Left lobe of liver (tissue), 2 donors: ENCODE measurements at regions not wholly inside any gene's neighbourhood (a gene's known extent, or its start where the extent isn't known, plus 50 kb on each side); places are given as distances from the start of the nearest gene placed in this dataset.

Experiments
- ATAC-seq: fragments of 200-7000 bp; cut with Tn5 transposase; one replicate; pipeline ENCODE4 v1.9.1; 2020; ENCODE audit warnings: mild to moderate bottlenecking, moderate library complexity
- DNase-seq: peaks from one replicate; pipeline ENCODE4 v3.0.0-alpha.2; 2020; ENCODE audit warnings: low spot score
- donor health status: DM: no; HTN: no; CAD: no; lungs with moderate emphysema.
- donor health status: DM: no; HTN: yes; CAD: no.

DNA sequence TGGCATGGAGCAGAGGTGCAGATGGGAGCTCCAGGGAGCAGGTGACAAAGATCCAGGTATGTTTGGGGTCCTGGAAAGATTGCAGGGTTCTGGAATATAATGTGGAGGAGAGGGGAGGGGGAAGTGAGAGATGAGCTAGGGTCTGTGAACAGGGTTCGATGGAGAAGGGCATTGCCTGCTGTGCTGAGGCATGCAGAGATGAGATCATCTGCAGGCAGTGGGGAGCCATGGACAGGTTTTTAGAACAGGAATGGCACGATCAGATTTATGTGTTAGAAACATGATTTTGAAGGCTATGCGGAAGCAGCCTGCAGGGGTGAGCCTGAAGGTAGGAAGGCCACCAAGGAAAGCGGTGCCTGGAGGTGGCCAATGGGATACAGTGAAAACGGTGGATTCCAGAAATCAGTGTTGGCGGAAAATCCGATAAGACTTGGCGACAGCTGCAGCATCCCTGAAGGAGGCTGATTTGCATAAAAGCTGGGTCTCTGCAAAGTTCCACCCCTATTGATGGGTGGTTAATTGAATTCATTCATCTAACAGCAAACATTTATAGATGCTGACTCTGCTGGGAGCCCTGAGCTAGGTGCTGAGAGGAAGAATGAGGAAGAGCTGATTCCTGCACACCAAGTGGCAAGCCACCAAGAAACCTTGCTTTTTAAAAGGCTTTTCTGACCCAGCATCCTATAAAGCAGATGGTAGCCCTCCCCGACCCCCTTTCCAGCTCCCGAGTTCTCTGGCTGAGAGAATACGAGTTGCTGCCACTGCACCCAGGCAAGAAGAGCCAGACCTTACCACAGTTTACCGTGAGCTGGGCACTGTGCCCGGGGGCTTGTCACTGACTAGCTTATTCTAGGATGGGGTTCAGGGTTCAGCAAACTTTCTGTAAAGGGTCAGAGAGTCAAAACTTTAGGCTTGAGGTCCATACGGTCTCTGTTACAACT is 139.2 kb upstream of the SMIM23 start:
- ATAC-seq (no peak), DNase-seq (no peak)

DNA sequence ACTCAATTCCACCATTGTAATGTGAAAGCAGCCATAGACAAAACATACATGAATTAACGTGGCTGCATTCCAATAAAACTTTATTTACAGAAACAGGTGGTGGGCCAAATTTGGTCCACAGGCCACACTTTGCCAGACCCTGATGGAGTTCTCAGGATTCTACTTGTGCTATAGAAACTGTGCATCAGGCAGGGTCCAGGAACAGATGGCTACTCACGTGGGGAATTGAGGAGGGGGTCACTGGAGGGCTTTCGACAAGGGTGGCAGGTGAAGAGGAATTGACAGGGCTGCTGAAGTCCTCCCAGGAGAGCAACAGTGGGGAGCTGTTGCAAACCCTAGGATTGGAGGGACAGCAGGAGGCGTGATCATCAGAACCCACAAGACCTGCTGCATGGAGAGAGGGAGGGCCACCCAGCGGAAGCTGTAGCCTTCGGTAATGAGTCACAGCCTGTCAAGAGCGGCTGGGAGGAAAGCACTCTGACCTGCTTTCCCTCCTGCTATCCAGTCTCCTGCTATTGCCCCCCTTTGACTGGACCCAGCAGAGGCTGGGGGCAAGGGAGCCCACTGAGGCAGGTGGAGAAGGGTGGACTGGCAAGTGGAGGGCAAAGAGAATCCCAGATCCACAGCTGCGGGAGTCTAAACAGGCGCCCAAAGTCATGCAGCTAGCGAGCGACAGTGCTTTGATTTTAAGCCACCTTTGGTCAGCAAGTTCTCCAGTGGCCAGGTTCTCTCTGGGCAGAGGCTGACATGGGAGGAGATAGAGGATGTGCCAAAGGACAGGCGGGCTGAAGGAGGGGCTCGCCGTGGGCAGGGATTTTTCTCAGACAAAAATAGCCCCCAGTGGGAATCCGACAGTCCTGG is 138.3 kb upstream of the SMIM23 start:
- ATAC-seq (peak; percentile 79), DNase-seq (no peak)

DNA sequence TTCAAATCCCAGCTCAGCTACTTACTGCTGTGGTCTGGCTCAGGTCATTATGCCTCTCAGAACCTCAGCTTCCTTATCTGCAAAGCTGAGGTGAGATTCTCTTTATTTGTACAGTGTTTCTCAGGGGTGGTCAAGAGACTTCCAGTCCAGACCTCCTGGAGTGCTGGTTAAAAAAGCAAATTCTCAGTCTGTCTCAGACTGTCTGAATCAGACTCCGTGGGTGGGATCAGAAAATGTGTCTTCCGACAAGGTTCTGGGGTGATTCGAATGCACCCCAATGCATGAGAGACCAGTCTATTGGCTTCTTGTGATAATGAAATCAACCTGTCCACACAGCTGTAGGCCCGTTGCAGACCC is 137.7 kb upstream of the SMIM23 start:
- DNase-seq, result no peak
- no peak for ATAC-seq

DNA sequence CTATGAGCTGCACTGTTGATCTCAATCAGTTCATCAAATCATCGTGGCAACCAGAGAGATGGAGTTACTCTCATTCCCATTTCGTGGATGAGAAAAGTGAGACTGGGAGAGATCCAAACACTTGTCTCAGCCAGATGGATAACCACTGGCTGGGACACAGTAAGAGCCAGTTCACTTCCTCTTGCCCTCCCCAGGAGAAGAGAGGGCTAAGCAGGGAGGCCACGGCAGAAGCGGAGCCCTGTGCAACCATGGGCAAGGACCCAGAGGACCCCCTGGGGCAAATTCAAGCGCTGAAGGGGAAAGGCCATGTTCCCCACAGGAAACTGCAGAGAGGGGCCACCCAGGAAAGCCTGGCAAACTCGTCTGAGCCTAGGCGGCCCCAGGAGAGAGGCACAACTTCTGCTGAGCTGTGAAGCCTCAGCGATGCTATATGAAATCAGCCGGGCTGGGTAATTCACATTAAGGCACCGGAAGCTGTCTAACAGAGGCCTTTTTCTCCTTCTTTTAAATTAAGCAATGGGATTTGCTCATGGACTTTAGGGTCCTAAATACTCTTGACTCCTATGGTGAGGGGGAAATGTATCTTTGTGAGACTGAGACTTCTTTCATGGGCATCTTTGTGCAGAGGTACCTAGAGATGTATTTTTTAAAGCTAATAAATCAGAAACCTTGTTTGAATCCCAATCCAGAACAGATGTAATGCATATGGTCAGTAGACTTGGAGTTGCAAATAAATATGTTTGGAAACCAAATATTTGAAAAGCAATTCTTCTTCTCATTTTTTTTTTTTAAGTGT is 137.1 kb upstream of the SMIM23 start:
- no peak for ATAC-seq
- DNase-seq, result no peak

DNA sequence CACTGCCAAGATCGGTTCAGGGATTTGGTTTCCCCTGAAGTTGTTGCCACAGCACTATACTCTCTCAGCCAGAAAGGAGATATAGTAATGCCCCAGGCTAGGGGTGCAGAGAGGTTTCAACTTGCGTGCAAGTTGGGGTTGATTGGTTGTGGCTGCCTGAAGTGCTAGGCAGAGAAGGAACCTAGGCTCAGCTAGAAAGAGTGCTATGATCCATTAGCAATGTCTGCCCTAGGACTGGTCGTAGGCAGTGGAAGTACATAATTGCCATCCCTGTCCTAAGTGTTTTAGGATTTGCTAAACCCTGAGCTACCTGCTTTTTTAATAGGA is 136.6 kb upstream of the SMIM23 start:
- no peak for ATAC-seq
- DNase-seq, result no peak

DNA sequence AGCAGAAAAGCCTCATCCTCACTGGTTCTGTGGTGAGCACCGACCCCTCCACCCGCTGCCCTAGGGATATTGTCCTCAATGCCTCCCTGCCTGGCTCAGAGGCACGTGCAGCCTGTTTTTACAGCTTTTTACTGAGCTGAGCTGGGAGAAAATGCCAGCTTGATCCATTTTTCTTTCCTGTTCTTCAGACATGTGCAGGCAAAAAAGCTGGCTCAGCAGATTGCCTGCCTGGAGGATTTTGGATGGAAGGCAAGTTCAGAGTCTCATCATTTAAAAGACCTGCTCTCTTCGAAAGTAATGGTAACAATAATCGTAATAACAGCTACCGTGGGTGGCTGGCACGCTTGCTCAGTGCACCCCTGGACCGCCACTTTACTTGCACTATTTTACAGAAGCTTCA is 135.0 kb upstream of the SMIM23 start:
- ATAC-seq, result no peak
- DNase-seq, result no peak

DNA sequence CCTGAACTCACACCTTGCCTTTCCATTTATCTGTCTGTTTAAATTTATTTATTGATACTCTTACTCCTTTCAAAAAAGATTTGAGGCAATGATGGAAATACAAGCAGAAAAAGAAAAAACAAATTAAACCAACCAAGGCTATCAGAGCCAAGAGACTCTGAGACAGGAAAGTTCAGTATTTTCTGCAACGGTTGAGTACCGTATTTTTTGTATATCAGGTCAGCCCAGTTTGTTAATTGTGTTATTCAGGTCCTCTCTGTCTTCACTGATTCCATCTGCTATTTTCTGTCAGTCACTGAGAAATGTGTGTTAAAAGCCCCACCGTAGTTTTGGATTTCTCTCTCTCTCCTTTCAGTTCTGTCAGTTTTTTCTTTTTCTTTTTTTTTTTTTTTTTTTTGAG is 134.5 kb upstream of the SMIM23 start:
- ATAC-seq, result no peak
- no peak for DNase-seq

DNA sequence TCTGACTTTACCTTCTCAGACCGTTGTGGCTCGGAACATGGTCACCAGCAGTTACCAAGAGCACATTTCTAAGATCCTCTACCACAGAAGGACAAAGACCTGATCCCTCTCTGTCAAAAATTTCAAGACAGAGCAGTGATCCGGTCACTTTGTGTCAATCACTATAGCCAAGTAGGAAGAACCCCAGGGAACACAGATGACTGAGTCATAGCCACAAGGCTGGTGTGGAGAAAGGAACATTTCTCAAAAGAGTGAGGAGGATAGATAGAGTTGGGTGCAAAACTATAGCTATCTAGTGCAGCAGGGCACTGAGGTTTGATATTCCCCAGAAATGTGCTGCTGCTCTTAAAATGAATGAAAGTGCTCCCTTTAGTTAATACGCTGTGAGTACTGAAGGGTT is 130.7 kb upstream of the SMIM23 start:
- ATAC-seq (no peak), DNase-seq (no peak)

DNA sequence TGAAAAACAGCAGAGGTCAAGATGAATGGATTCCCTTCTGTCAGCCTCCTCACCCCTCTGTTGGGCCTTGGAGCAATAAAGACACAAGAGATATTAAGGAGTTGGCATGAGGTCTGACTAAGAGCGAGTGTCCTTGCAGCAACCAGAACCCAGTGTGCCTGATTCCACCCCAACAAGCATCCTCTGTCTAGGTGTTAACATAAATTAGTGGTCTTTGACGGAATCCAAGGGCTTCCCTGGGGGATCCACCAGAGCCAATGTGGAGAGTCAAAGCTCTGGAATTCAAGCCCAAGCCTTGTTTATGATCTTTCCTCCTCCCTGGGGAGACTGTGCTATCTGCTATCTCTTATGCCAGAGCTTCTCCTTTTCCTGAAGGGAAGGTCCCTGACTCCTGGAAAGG is 128.1 kb upstream of the SMIM23 start:
- no peak for DNase-seq
- ATAC-seq, result no peak

DNA sequence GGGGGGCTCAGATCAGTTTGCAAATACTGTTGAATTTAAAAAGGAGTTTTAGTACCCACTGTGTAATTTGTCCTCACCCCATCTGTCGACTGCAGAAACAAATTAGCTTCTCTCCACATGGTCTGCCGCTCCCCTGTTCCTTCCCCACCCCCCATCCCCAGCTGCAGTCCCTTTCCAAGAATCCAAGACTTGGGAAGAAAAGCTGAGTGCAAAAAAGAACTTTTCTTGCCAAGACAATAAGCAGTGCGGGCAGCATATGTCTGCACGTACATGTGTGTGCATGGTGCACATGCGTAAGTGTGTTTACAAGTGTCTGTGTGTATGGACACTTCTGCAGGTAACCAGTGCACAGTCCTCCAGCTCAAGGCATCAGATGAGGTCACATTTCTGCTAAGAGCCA is 125.7 kb upstream of the SMIM23 start:
- DNase-seq (no peak), ATAC-seq (no peak)

DNA sequence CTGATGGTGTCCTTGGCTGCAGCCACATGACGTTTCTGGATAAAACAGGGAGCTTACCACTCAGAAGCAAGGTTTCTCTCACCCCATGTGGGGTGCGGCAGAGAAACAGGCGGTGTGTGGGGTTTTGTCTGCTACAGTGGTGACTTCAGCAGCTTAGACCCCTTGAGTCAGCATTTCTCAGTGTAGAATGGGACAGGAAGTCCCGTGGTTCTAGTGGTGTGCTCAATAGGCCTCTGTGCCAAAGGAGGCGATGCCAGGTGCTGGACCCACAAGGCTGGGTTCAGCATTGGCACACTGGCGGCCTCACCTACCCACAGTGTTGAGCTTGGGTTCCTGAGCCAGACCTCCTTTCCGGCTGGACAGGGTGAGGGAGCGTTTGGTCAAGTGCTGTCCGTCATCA is 125.2 kb upstream of the SMIM23 start:
- no peak for ATAC-seq

DNA sequence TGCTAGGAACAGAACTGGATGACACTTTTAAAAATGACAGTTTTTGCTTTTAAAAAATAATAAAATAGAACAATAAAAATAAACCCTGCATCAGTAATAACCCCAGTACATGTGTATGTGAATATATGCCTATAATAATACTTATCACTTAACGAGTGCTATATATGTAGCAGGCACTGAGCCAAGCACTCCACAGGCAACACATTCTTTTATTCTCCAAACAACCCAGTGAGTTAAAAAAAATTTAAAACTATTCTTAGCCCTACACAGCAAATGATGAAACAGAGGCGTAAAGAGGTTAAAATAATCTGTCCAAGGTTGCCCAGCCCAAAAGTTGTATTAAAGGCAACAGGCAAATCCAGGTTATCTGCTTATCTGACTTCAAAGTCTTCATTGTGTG is 124.5 kb upstream of the SMIM23 start:
- DNase-seq (no peak), ATAC-seq (no peak)

More for the DNA sequence above, 125.2 kb upstream of the SMIM23 start:
- no peak for DNase-seq

DNA sequence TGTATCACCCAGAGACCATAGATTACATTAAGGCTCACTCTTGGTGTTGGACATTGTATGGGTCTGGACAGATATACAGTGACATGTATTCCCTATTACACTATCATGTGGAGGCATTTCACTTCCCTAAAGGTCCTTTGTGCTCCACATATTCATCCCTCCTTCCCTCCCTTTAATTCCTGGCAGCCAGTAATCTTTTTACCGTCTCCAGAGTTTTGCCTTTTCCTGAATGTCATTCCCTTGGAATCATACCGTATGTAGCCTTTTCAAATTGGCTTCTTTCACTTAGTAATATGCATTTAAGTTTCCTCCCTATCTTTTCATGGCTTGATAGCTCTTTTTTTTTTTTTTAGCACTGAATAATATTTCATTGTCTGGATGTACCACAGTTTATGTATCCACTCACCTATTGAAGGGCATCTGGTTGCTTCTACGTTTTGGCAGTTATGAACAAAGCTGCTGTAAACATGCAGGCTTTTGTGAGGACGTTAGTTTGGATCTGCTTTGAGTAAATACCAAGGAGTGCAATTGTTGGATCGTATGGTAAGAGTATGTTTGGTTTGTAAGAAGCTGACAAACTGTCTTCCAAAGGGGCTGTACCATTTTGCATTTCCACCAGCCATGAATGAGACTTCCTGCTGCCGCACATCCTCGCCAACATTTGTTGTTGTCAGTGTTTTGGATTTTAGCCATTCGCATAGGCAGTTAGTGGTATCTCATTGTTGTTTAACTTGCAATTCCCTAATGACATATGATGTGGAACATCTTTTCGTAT is 122.1 kb upstream of the SMIM23 start:
- no peak for DNase-seq
- ATAC-seq, result no peak

DNA sequence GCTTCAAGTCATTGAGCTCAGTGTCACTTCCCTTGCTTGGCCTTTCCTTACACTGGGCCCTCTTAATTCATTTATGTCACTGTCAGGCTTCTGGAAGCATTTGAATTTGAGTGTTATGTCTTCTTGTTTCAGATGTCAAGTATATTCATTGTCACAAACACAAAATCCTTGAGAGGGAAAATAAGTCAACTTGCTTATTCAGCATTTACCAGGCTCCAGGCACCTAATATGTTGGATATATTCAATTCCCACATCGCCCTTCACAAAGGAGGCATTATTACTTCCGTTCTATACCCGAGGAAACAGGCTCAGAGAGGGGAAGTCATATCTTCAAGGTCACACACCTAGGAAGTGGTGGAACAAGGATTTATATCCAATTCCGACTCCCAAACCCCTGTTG is 121.1 kb upstream of the SMIM23 start:
- DNase-seq (no peak), ATAC-seq (no peak)

DNA sequence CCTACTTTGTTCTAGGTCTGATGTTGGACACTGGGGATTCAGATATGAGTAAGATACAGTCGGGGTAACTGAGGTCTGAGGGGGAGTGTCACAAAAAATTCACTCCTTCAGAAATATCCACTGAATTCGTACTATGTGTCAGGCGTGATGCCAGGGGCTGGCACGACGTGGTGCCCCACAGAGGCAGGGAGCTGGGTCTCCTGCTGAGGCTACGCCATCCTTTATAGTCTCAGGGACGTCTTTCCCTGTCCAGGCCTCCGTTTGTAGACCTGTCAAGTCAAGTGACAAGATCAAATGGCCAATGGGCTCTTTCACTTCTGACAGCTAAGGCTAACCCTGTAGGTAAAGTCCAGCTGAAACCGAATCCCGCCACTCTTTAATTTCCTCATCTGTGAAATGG is 118.8 kb upstream of the SMIM23 start:
- ATAC-seq, result no peak

DNA sequence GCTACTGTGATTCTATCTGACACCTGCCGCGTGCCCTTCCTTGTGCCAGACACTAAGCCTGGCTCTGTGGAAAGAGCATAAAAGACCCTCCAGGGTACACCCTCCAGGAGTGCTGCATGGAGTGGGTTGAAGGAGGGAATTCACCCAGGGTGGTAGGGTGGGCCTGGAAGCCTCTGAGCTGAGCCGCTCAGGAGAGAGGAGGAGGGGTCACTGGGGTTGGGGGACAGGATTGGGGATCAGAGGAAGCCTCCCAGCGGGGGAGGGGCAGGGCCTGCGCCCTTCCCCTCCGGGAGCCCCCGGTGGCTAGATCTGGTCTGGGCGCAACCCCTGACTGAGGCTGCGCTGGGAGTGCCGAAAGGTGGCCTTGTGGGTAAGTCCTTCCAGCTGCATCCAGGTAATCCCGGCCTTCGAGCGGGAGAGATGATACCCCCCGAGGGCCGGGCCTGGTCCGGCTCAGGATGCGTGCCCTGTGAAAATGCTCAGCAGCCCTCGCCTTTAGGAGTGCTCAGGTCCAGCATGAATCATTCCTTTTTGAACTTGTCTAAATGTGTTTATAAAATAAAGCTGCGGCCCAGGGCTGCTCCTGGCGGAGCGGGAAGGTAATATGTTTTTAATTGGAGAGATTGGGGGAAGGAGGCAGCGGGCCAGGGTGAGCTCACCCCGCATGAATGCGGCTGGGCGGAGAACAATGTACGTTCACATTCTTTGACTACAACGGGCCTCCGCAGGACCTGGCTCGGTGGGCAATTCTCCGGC is 118.1 kb upstream of the SMIM23 start:
- ATAC-seq (no peak), DNase-seq (no peak)

More for the DNA sequence above, 118.8 kb upstream of the SMIM23 start:
- no peak for DNase-seq

DNA sequence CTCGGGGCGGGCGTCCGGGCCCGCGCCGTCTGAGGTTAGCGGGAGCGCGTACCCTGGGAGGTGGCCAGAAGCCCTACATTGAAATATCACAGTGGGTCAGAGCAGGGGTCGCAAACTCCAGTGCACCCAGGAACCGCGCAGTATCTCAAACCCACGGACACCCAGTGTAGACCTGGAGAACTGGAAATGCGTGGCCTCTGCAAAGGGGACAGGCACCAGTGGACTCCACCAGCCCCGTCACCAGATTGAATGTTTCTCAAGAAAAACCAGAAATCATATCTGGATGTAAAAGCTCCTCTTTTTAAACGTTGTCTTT is 117.6 kb upstream of the SMIM23 start:
- DNase-seq (no peak), ATAC-seq (no peak)

DNA sequence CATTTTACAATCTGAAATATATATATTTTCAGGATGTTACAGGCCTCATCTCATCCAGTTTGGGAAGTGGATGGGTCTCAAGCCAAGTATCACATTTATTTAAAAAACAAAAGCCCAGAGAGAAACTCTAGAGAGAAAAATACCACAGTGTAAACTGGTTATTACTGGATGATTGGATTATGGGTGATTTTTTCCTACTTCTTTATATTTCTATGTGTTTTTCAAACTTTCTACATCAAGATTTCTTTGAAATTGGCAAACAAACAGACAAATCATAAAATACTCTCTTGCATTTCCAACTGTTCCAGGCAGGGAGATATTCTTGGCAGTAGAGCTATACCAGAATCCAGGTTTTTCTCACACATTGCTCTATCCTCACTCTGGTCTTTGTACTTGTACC is 116.0 kb upstream of the SMIM23 start:
- DNase-seq (no peak), ATAC-seq (no peak)

DNA sequence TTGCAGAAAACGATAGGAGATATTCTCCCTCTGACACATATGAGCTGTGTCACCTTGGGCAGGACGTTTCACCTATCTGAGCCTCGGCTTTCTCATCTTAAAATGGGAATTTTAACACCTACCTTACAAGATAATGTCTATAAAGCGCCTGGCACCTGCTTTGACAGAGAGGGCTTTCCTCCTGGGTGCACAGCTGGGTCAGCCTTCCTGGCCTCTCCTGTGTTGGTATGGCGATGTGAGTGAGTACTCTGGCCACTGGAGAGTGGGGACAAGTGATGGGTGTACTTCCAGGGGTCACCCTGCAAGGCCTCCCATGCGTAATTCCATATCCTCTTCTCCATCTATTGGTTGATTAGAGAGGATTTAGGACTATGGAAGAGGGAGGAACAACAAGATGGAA is 113.1 kb upstream of the SMIM23 start:
- ATAC-seq, result no peak
- DNase-seq, result no peak

DNA sequence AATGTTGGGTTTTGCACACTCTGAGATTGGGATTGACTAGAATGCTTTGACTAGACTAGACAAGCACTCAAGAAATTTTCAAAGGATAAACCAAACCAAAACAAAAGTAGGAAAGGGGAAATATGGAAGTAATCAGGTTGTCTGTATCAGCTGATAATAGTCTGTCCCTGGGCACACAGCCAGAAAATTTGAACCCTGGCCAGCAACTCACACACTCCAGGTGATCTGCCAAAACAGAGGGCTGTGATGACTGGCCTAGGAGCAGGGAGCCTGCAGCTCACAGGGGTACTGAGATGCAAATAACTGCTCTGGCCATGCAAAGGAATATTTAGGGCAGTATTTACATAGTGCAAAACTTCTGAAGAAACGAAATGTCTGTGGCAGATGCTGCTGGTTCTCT is 112.3 kb upstream of the SMIM23 start:
- ATAC-seq, result peak; percentile 66
- DNase-seq, result peak; percentile 67
